AG10803 (cell line): ENCODE measurements at regions not wholly inside any gene's neighbourhood (a gene's known extent, or its start where the extent isn't known, plus 50 kb on each side); places are given as distances from the start of the nearest gene placed in this dataset.
"Not testable (repeated sequence)": the region's sequence is repeated elsewhere in the genome, so short reads cannot be mapped to it uniquely, and the experiment has no call there.

Experiments
- DNase-seq: peaks from one replicate; pipeline ENCODE4 v3.0.0; 2010; ENCODE audit warnings: low read depth
- H3K4me3 ChIP-seq: 2 replicates; pipeline ENCODE4 v1.5.1; 2011; ENCODE audit warnings: mild to moderate bottlenecking, low read length, control low read depth
- CTCF ChIP-seq: conservative IDR thresholded peaks from 2 replicates; pipeline ENCODE4 v1.5.1; 2011; ENCODE audit warnings: mild to moderate bottlenecking, low read length, control low read depth, inconsistent platforms

GRCh38 chr17:83191388-83192160, 112.2 kb downstream of the METRNL start:
- H3K4me3 ChIP-seq, result no peak overlapping the region
- no peak for TF ChIP-seq CTCF
- DNase-seq, result no peak

GRCh38 chr17:83192161-83192788, 112.9 kb downstream of the METRNL start:
- no peak for TF ChIP-seq CTCF
- peak; percentile 78 for DNase-seq
- H3K4me3 ChIP-seq, result no peak overlapping the region

GRCh38 chr17:83192789-83193335, 113.5 kb downstream of the METRNL start:
- DNase-seq, result peak; percentile 70
- H3K4me3 ChIP-seq, result not testable (repeated sequence)

- no peak for TF ChIP-seq CTCF
- H3K4me3 ChIP-seq, result no peak overlapping the region
- DNase-seq, result peak; percentile 58
Measured at GRCh38 chr17:83193336-83194185, 114.2 kb downstream of the METRNL start.

GRCh38 chr17:83194186-83194561, 114.8 kb downstream of the METRNL start:
- DNase-seq, result no peak
- H3K4me3 ChIP-seq, result no peak overlapping the region
- TF ChIP-seq CTCF, result no peak

- peak overlapping the region; percentile 9 for H3K4me3 ChIP-seq
- peak; percentile 80 for DNase-seq
- TF ChIP-seq CTCF, result no peak
Measured at GRCh38 chr17:83194761-83195329, 115.4 kb downstream of the METRNL start.
